ENCODE measurements at regions not wholly inside any gene's neighbourhood (a gene's known extent, or its start where the extent isn't known, plus 50 kb on each side); places are given as distances from the start of the nearest gene placed in this dataset.

DNA sequence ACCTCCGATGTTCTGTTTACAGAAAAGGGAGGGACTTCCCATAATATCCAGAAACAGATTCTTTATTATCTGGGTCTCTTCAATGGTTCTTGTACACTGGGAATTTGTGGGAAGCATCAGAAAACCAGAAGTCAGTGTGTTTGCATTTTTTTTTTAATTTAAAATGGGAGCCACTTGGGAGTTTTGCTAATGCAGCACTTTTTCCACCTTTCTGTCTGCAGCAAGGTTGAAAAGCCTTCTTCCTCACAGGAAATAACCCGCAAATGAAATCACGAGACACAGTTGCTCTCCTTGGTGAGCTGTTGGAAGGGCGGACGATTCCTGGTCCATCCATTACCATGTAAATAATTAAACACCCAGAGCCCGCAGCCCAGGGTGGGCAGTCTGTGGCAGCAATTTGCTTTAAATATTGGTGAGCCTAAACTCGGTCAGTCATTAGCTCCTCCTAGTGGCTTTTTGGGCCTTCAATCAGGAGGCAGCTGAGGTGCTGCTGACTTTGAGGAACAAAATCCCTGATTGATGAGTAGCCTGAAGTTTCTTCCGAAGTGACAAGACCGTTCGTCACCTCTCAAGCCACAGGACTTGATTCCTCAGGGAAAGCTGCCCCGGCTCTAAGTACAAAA lies 471.5 kb downstream of the EPHA4 start:
- Mint-ChIP-seq H3K36me3 (ENCODE audit: unreplicated experiment) (no peaks in the 10 kb centered on the region), H3K4me1 (ENCODE audit: low read depth, unreplicated experiment) (peaks cover 6% of the 10 kb centered on the region), H3K27me3 (ENCODE audit: unreplicated experiment) (peaks cover 3% of the 10 kb centered on the region), H3K4me3 (ENCODE audit: unreplicated experiment) (no peak overlapping the region), H3K9me3 (ENCODE audit: unreplicated experiment) (peaks cover 5% of the 10 kb centered on the region), H3K27ac (ENCODE audit: unreplicated experiment) (no peak overlapping the region)
- TF ChIP-seq, protein P1, sequence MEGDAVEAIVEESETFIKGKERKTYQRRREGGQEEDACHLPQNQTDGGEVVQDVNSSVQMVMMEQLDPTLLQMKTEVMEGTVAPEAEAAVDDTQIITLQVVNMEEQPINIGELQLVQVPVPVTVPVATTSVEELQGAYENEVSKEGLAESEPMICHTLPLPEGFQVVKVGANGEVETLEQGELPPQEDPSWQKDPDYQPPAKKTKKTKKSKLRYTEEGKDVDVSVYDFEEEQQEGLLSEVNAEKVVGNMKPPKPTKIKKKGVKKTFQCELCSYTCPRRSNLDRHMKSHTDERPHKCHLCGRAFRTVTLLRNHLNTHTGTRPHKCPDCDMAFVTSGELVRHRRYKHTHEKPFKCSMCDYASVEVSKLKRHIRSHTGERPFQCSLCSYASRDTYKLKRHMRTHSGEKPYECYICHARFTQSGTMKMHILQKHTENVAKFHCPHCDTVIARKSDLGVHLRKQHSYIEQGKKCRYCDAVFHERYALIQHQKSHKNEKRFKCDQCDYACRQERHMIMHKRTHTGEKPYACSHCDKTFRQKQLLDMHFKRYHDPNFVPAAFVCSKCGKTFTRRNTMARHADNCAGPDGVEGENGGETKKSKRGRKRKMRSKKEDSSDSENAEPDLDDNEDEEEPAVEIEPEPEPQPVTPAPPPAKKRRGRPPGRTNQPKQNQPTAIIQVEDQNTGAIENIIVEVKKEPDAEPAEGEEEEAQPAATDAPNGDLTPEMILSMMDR (IDR thresholded peaks at IDR 0.05; ENCODE audit: partially characterized antibody, unreplicated experiment), result peak; percentile 28
- DNase-seq, result peak; percentile 39

DNA sequence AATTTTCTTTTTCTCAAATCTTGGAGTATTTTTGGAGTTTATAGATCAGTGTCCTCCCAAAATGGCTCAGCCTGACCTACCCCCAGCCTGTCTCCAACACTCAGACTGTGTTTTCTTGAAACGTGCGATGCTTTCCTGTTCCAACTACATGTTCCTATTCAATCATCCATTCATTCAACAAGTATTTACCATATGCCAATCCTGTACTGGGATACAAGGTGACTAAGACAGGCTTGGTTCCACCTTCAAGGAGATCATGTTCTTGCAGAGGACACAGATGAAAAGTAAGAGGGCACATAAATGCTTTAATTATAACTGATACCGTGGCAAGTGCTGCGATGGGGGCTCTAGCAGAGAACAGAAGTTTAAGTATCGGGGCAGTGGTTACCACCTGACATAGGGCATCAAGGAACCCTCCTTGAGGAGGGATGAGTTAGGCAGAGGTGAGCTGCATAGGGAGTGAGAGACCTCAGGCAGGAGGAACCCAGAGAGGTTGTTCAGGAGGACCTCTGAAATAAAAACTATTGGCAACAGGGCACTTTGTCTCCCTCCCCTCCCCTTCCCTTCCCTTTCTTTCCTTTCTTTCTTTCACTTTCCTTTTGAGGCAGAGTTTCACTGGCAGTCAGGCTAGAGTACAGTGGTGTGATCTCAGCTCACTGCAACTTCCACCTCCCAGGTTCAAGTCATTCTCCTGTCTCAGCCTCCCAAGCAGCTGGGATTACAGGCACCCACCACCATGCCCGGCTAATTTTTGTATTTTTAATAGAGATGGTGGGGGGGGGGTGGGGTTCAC lies 469.0 kb downstream of the EPHA4 start:
- no peak overlapping the region for H3K4me3 Mint-ChIP-seq (ENCODE audit: unreplicated experiment)
- H3K27me3 Mint-ChIP-seq (ENCODE audit: unreplicated experiment), result peaks cover 3% of the 10 kb centered on the region
- peaks cover 6% of the 10 kb centered on the region for H3K4me1 Mint-ChIP-seq (ENCODE audit: low read depth, unreplicated experiment)
- peaks cover 5% of the 10 kb centered on the region for H3K9me3 Mint-ChIP-seq (ENCODE audit: unreplicated experiment)
- H3K27ac Mint-ChIP-seq (ENCODE audit: unreplicated experiment), result no peak overlapping the region
- DNase-seq, result no peak
- TF ChIP-seq, protein P1 (IDR thresholded peaks at IDR 0.05; ENCODE audit: partially characterized antibody, unreplicated experiment), result no peak
- H3K36me3 Mint-ChIP-seq (ENCODE audit: unreplicated experiment), result no peaks in the 10 kb centered on the region

DNA sequence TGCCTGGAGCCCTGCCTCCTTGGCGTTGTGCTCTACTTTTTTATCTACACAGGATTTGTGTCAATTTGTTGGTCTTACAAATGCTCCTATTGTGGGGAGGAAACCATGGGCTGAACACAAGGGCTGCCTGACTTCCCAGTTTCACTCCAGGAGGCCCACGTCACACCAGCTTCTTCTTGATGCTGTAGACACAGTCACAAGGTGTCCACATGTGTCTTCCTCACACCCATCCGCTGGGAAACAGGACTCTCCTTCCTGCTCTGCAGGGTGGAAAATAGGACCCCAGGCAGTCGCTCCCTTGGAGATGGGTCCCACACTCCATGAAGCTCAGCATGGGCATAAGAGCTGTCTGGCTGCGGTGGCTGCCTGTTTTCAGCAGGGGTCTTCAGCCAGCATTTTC lies 468.2 kb downstream of the EPHA4 start:
- no peak overlapping the region for H3K27ac Mint-ChIP-seq (ENCODE audit: unreplicated experiment)
- peaks cover 3% of the 10 kb centered on the region for H3K27me3 Mint-ChIP-seq (ENCODE audit: unreplicated experiment)
- H3K36me3 Mint-ChIP-seq (ENCODE audit: unreplicated experiment), result no peaks in the 10 kb centered on the region
- DNase-seq, result no peak
- no peak overlapping the region for H3K4me3 Mint-ChIP-seq (ENCODE audit: unreplicated experiment)
- TF ChIP-seq, protein P1 (IDR thresholded peaks at IDR 0.05; ENCODE audit: partially characterized antibody, unreplicated experiment), result no peak
- H3K9me3 Mint-ChIP-seq (ENCODE audit: unreplicated experiment), result peaks cover 5% of the 10 kb centered on the region
- peaks cover 6% of the 10 kb centered on the region for H3K4me1 Mint-ChIP-seq (ENCODE audit: low read depth, unreplicated experiment)

DNA sequence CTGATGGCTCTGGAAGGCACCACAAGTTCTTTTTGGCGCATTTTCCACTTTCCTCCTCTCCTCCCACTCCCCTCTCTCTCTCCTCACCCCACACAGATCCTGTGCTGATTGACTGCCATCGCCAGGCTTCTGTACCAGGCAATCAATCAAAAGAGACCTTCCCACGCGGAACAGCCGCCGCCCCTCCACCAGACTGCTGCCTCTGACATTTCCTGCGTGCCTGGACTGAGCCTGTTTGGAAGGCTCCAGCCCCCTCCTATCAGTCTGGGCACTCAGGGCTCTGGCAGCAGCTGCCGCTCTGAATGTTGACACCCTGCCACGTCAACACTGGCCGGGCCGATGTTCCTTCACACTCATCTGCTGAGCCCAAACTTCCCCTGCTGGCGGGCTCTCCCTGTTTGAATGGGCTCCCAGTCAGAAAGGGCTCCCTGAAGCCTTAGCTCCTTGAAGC lies 467.7 kb downstream of the EPHA4 start:
- TF ChIP-seq, protein P1 (IDR thresholded peaks at IDR 0.05; ENCODE audit: partially characterized antibody, unreplicated experiment), result no peak
- H3K4me1 Mint-ChIP-seq (ENCODE audit: low read depth, unreplicated experiment), result peaks cover 6% of the 10 kb centered on the region
- no peak overlapping the region for H3K4me3 Mint-ChIP-seq (ENCODE audit: unreplicated experiment)
- peaks cover 5% of the 10 kb centered on the region for H3K9me3 Mint-ChIP-seq (ENCODE audit: unreplicated experiment)
- no peaks in the 10 kb centered on the region for H3K36me3 Mint-ChIP-seq (ENCODE audit: unreplicated experiment)
- no peak overlapping the region for H3K27ac Mint-ChIP-seq (ENCODE audit: unreplicated experiment)
- peak; percentile 17 for DNase-seq
- H3K27me3 Mint-ChIP-seq (ENCODE audit: unreplicated experiment), result peaks cover 3% of the 10 kb centered on the region

DNA sequence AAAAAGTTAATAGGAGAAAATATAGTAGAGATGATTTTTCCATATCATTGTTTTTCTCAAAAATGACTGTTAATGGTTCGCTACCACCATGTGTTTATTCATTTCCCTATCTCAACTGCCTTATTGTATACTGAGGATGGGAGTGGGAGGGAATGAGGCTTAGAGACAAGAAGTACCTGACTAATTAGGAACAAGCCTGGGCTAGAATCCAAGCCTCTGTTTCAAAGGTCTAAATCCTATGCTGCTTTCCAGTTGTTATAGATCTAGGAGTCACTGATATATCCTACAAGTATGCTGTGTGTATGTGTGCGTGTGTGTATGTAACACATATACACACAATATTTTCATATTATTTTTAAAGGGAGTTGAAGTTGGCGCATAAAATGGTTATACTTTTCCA lies 465.9 kb downstream of the EPHA4 start:
- Mint-ChIP-seq H3K4me1 (ENCODE audit: low read depth, unreplicated experiment) (peaks cover 6% of the 10 kb centered on the region), H3K36me3 (ENCODE audit: unreplicated experiment) (no peaks in the 10 kb centered on the region), H3K27ac (ENCODE audit: unreplicated experiment) (no peak overlapping the region), H3K4me3 (ENCODE audit: unreplicated experiment) (no peak overlapping the region), H3K27me3 (ENCODE audit: unreplicated experiment) (peaks cover 3% of the 10 kb centered on the region), H3K9me3 (ENCODE audit: unreplicated experiment) (peaks cover 5% of the 10 kb centered on the region)
- TF ChIP-seq, protein P1 (IDR thresholded peaks at IDR 0.05; ENCODE audit: partially characterized antibody, unreplicated experiment), result no peak
- no peak for DNase-seq
